ENCODE measurements at regions not wholly inside any gene's neighbourhood (a gene's known extent, or its start where the extent isn't known, plus 50 kb on each side); places are given as distances from the start of the nearest gene placed in this dataset.

DNA sequence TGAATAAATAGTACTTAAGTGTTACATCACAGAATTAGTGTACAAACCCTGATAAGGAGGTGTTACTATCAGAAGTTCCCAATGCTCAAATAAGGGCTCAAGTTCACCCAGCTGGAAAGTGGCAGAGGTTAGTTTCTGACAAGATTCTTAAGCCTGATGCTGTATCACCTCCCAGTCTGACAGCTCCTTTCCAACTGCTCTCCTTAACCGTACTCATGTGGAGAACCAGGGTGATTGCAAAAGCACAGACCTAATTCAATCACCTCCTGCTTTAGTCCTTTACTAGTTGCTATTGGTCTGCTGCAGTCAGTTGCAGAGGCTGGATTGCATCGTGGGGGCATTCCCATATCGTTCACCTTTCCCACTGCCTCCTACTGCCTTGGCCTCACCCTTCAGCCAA, 100.4 kb upstream of the ZNF618 start:
- Histone ChIP-seq H3K36me3 (ENCODE audit: control insufficient read depth, insufficient read depth, low read length) (no peaks in the 10 kb centered on the region), H3K4me3 (ENCODE audit: insufficient read depth, low read depth, low read length) (no peak overlapping the region), H3K4me1 (ENCODE audit: control insufficient read depth, insufficient read depth, low read length) (no peaks in the 10 kb centered on the region), H2AK5ac (ENCODE audit: low read depth, low read length) (no peak overlapping the region), H2AK9ac (replicated peaks; ENCODE audit: low read depth, low read length, poor library complexity) (no peak overlapping the region), H4K91ac (ENCODE audit: insufficient read depth, low read depth, low read length) (no peak overlapping the region), H4K5ac (ENCODE audit: low read depth, low read length) (no peak overlapping the region), H3K18ac (ENCODE audit: low read depth, low read length) (no peak overlapping the region), H3K4me2 (ENCODE audit: low read depth, low read length) (no peak overlapping the region), H3K27ac (ENCODE audit: insufficient read depth, low read length) (no peak overlapping the region), H2BK20ac (ENCODE audit: low read depth, low read length) (no peak overlapping the region), H3K23ac (ENCODE audit: low read depth, low read length) (no peak overlapping the region), H3K4ac (ENCODE audit: low read depth, low read length) (no peak overlapping the region), H3K27me3 (ENCODE audit: control insufficient read depth, insufficient read depth, low read length) (peaks cover 51% of the 10 kb centered on the region), H2BK5ac (ENCODE audit: low read depth, low read length, poor library complexity, severe bottlenecking) (no peak overlapping the region), H3K14ac (replicated peaks; ENCODE audit: low read depth, low read length) (no peak overlapping the region), H3K9ac (ENCODE audit: low read depth, low read length) (no peak overlapping the region), H2BK120ac (ENCODE audit: low read depth, low read length) (no peak overlapping the region), H2AFZ (replicated peaks; ENCODE audit: low read length, poor library complexity) (no peak overlapping the region), H3K79me1 (ENCODE audit: low read depth in 1 of 2, low read length in 2 of 2) (no peaks in the 10 kb centered on the region), H3K9me1 (ENCODE audit: insufficient read depth, low read length) (no peaks in the 10 kb centered on the region), H3K56ac (ENCODE audit: extremely low read depth, insufficient read depth, low read length) (no peak overlapping the region), H3K9me3 (ENCODE audit: control insufficient read depth, insufficient read depth, low read length) (peaks cover 5% of the 10 kb centered on the region; the same call in 1 of the 2 replicates), H4K8ac (ENCODE audit: low read depth in 2 of 2, low read length in 2 of 2) (no peak overlapping the region), H4K20me1 (ENCODE audit: insufficient read depth, low read length) (no peaks in the 10 kb centered on the region), H2BK15ac (ENCODE audit: low read depth, low read length) (no peak overlapping the region)
- BruUV-seq (replicated peaks), result no TSS peak
- in situ Hi-C loops (cut with MboI; ENCODE audit: low sequenced_read_pairs), result no loop called here
- TF ChIP-seq, protein P1, sequence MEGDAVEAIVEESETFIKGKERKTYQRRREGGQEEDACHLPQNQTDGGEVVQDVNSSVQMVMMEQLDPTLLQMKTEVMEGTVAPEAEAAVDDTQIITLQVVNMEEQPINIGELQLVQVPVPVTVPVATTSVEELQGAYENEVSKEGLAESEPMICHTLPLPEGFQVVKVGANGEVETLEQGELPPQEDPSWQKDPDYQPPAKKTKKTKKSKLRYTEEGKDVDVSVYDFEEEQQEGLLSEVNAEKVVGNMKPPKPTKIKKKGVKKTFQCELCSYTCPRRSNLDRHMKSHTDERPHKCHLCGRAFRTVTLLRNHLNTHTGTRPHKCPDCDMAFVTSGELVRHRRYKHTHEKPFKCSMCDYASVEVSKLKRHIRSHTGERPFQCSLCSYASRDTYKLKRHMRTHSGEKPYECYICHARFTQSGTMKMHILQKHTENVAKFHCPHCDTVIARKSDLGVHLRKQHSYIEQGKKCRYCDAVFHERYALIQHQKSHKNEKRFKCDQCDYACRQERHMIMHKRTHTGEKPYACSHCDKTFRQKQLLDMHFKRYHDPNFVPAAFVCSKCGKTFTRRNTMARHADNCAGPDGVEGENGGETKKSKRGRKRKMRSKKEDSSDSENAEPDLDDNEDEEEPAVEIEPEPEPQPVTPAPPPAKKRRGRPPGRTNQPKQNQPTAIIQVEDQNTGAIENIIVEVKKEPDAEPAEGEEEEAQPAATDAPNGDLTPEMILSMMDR (conservative IDR thresholded peaks at IDR 0.05; ENCODE audit: low read depth, low read length), result no peak
- no peak for TF ChIP-seq NFE2L2 (IDR thresholded peaks at IDR 0.05; ENCODE audit: low read depth, low read length)
- CTCF ChIA-PET, result interaction anchor here (0.7 kb wide), 1 partner anchor 40 kb away, joined by 3 read pairs; no protein-coding TSS in a partner anchor
- DNase-seq, result no peak
- intact Hi-C loops (cut with micrococcal nuclease), result no loop called here
- WGBS, 2 experiments (ENCODE audit: extremely low coverage in 2 of 2, insufficient read length in 1 of 2), result no CpG with 5 or more reads among the region's 3 CpGs
- POLR2A ChIA-PET (ENCODE audit: unreplicated experiment), result no interaction called here
- dilution Hi-C loops (cut with HindIII; ENCODE audit: low sequenced_read_pairs, unreplicated experiment), result no loop called here
- ATAC-seq (ENCODE audit: low read depth), result no peak

All from IMR-90 (cell line).